Pancreas (tissue), 10 donors: ENCODE measurements at regions not wholly inside any gene's neighbourhood (a gene's known extent, or its start where the extent isn't known, plus 50 kb on each side); places are given as distances from the start of the nearest gene placed in this dataset.
A peak's percentile ranks its signal among the peaks of the same experiment; 100 is the strongest.
"Not testable (repeated sequence)": the region's sequence is repeated elsewhere in the genome, so short reads cannot be mapped to it uniquely, and the experiment has no call there.

Experiments
- ATAC-seq, 4 donors: fragments of 200-7000 bp; cut with Tn5 transposase; one replicate each; pipeline versions ENCODE4 v1.8.0 to v1.9.1; 2020; ENCODE audit warnings: mild to moderate bottlenecking in 4 of 4, moderate library complexity in 4 of 4
- DNase-seq, 6 donors: peaks; one replicate each; pipeline ENCODE4 v3.0.0-alpha.2; 2020
- FAIRE-seq: peaks from 2 replicates; lab custom pipeline; 2012; peaks lifted over from hg19 to GRCh38; lab: Jason Lieb, UNC
- H3K27ac ChIP-seq, 4 donors: fragments of 200-600 bp; sonication (generic); 1 replicate in 3 of 4; 2 replicates in 1 of 4; pipeline versions ENCODE4 v1.5.0 to v1.8.0; 2020
- H3K27me3 ChIP-seq, 4 donors: fragments of 200-600 bp; one replicate each; pipeline ENCODE4 v1.8.0; 2021
- H3K36me3 ChIP-seq, 3 donors: fragments of 200-600 bp; sonication (generic) in 1 of 3; one replicate each; pipeline versions ENCODE4 v1.5.0 to v1.8.0; 2020 to 2021
- H3K4me1 ChIP-seq, 3 donors: fragments of 200-600 bp; one replicate each; pipeline ENCODE4 v1.8.0; 2021
- H3K4me3 ChIP-seq, 4 donors: fragments of 200-600 bp; sonication (generic) in 2 of 4; one replicate each; pipeline versions ENCODE4 v1.5.0 to v1.8.0; 2020 to 2021
- H3K9me3 ChIP-seq, 4 donors: fragments of 200-600 bp; one replicate each; pipeline ENCODE4 v1.8.0; 2021
- CTCF ChIP-seq, 4 donors: fragments of 200-600 bp; sonication (generic) in 3 of 4; IDR thresholded peaks; one replicate each; pipeline versions ENCODE4 v1.5.0 to v1.8.0; 2021; ENCODE audit warnings: antibody characterized with exemption in 4 of 4
- WGBS, 2 donors: extraction: QIAGEN DNeasy Blood & Tissue Kit; methylation state at CpG; one replicate each; pipeline ENCODE4 v1.1.7; 2013; 5-methylcytosine and 5-hydroxymethylcytosine counted together
- intact Hi-C, 3 donors: fragments of 100-400 bp; cut with DNase I; formaldehyde crosslinking; loops; one replicate each; pipeline versions ENCODE4 v1.11.1 to v1.14.2; 2022
- donor health status: healthy with polysubstance abuse.
- donor health status: DM: no; HTN: no; CAD: no; lungs with moderate emphysema.
- donor health status: DM: no; HTN: no; CAD: no.
- donor health status: control.
- donor health status: control.
- donor health status: Bipolar disorder and iron deficiency.
- donor health status: DM: yes; HTN: yes; CAD: no.
- donor health status: DM: no; HTN: no; CAD: no.
- donor health status: DM: no; HTN: no; CAD: no.
- donor health status: DM: yes; HTN: yes; CAD: no.

GRCh38 chr14:30355431-30355913, 203.5 kb upstream of the G2E3 start:
- no peak overlapping the region for H3K4me3 ChIP-seq
- no peaks in the 10 kb centered on the region for H3K36me3 ChIP-seq
- DNase-seq (no peak), FAIRE-seq (no peak), ATAC-seq (no peak)
- 34 to 40% methylated on average over 5 of the region's 5 CpGs for WGBS, 2 donors
- intact Hi-C loops: no loop called here
- no peak for TF ChIP-seq CTCF (IDR thresholded peaks at IDR 0.05)
- H3K9me3 ChIP-seq: no peaks in the 10 kb centered on the region
- no peak overlapping the region for H3K27ac ChIP-seq
- no peaks in the 10 kb centered on the region for H3K4me1 ChIP-seq
- no peaks in the 10 kb centered on the region for H3K27me3 ChIP-seq

- H3K36me3 ChIP-seq: no peaks in the 10 kb centered on the region
- no peaks in the 10 kb centered on the region for H3K27me3 ChIP-seq
- no peak overlapping the region for H3K27ac ChIP-seq
- FAIRE-seq: no peak
- WGBS, 2 donors: 63 to 66% methylated on average over 7 of the region's 7 CpGs
- H3K4me3 ChIP-seq: no peak overlapping the region
- no peak for DNase-seq
- no peaks in the 10 kb centered on the region for H3K9me3 ChIP-seq
- TF ChIP-seq CTCF (IDR thresholded peaks at IDR 0.05): no peak
- ATAC-seq: no peak
- intact Hi-C loops: no loop called here
- H3K4me1 ChIP-seq: no peaks in the 10 kb centered on the region
Measured at GRCh38 chr14:30356438-30357202, 202.3 kb upstream of the G2E3 start.

GRCh38 chr14:30357791-30358190, 201.2 kb upstream of the G2E3 start:
- FAIRE-seq (no peak), DNase-seq (peak in 1 of 6 donors; percentile 19), ATAC-seq (no peak)
- Histone ChIP-seq H3K4me1 (no peaks in the 10 kb centered on the region), H3K9me3 (no peaks in the 10 kb centered on the region), H3K27me3 (no peaks in the 10 kb centered on the region), H3K27ac (no peak overlapping the region), H3K4me3 (no peak overlapping the region), H3K36me3 (no peaks in the 10 kb centered on the region)
- intact Hi-C loops: no loop called here
- 96 to 99% methylated on average over 8 of the region's 8 CpGs for WGBS, 2 donors
- TF ChIP-seq CTCF (IDR thresholded peaks at IDR 0.05): no peak

- 72 to 74% methylated on average over 10 of the region's 10 CpGs for WGBS, 2 donors
- Histone ChIP-seq H3K27me3 (no peaks in the 10 kb centered on the region), H3K36me3 (no peaks in the 10 kb centered on the region), H3K9me3 (no peaks in the 10 kb centered on the region), H3K4me3 (no peak overlapping the region), H3K27ac (no peak overlapping the region), H3K4me1 (no peaks in the 10 kb centered on the region)
- no peak for ATAC-seq
- DNase-seq: no peak
- no peak for TF ChIP-seq CTCF (IDR thresholded peaks at IDR 0.05)
- no peak for FAIRE-seq
- intact Hi-C loops: no loop called here
Measured at GRCh38 chr14:30362369-30363218, 196.4 kb upstream of the G2E3 start.

- intact Hi-C loops: not testable (repeated sequence)
- WGBS, 2 donors: 94 to 95% methylated on average over 18 to 19 of the region's 27 CpGs
Measured at GRCh38 chr14:30363219-30363880, 195.6 kb upstream of the G2E3 start.

More at GRCh38 chr14:30363219-30363880, 195.6 kb upstream of the G2E3 start:
- H3K4me1 ChIP-seq, ATAC-seq, H3K9me3 ChIP-seq, H3K4me3 ChIP-seq, H3K27ac ChIP-seq, H3K27me3 ChIP-seq, DNase-seq, FAIRE-seq, H3K36me3 ChIP-seq: not testable (repeated sequence)
